ENCODE measurements at regions not wholly inside any gene's neighbourhood (a gene's known extent, or its start where the extent isn't known, plus 50 kb on each side); places are given as distances from the start of the nearest gene placed in this dataset.

GRCh38 chr2:51151490-51152140, 119.7 kb upstream of the NRXN1 start:
- DNase-seq: no peak

- DNase-seq: peak; percentile 50
Observed at GRCh38 chr2:51149725-51150124, 117.8 kb upstream of the NRXN1 start.

- DNase-seq: no peak
Observed at GRCh38 chr2:51145761-51146160, 113.8 kb upstream of the NRXN1 start.

DNA sequence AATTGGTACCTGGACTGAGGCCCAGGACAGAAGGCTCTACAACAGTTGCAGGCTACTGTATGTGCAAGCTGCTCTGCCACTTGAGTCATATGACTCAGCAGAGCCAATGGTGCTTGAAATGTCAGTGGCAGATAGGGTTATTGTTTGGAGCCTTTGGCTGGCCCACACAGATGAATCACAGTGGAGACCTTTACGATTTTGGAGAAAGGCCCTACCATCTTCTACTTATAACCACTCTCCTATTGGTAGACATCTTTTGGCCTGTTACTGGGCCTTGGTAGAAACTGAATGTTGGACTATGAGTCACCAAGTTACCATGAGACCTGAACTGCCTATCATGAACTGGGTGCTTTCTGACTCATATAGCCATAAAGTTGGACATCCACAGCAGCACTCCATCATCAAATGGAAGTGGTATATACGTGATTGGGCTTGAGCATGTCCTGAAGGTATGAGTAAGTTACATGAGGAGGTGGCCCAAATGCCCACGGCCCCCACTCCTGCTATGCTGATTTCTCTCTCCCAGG, 88.9 kb upstream of the NRXN1 start:
- DNase-seq: peak; percentile 84

GRCh38 chr2:51111532-51111931, 79.6 kb upstream of the NRXN1 start:
- DNase-seq: no peak

DNA sequence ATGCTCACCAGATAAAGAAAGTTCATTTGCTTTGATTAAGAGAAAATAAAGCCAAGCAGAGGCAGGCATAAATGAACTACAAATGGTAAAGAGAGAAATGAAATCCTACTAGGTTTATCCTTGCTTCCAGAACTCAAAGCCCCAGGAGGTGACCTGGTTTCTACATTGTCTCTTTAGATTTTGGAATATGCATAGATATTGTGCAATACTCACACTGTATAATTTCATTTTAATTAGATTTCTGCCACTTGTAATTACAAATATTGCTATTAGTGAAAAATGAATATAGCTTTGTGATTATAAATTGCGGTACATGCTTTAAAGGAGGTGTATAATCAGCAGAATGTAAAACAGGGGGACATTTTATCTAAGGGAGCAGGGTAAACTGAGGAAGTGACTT, 76.9 kb upstream of the NRXN1 start:
- DNase-seq: no peak

GRCh38 chr2:51107841-51108240, 75.9 kb upstream of the NRXN1 start:
- DNase-seq: no peak

- no peak for DNase-seq
Observed at GRCh38 chr2:51105811-51106210, 73.9 kb upstream of the NRXN1 start.

GRCh38 chr2:51103205-51103604, 71.3 kb upstream of the NRXN1 start:
- no peak for DNase-seq

GRCh38 chr2:51093016-51093415, 61.1 kb upstream of the NRXN1 start:
- DNase-seq: no peak

GRCh38 chr2:51085420-51086068, 53.6 kb upstream of the NRXN1 start:
- DNase-seq: no peak

- DNase-seq: no peak
Observed at GRCh38 chr2:51084750-51085149, 52.8 kb upstream of the NRXN1 start.
